Amygdala (tissue), 56 donors: ENCODE measurements at regions not wholly inside any gene's neighbourhood (a gene's known extent, or its start where the extent isn't known, plus 50 kb on each side); places are given as distances from the start of the nearest gene placed in this dataset.

Source experiments
- DNase-seq, 56 donors: peaks; one replicate each; lab custom pipeline; 2025; lab: John Stamatoyannopoulos, UW

GRCh38 chr16:8519179-8519578, 71.1 kb downstream of the TMEM114 start:
- DNase-seq, result no peak

DNA sequence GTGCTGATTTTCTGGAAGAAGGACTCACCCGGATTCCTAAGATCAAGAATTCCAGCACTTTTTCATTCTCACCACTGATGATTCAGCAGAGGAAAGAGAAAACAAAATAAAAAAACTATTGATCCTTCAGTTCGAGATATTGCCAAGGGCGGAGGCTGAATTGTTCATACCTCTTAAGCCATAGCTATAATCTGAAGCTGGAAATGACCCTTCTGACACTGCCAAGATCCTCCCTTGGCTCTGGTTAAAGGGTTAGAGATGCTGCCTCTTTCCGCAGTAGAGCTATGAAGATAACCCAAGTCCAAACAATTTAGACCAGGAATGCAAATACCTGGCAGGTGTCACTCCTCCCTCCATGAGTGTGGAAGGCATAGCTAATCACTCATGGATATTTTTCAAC, 73.0 kb downstream of the TMEM114 start:
- DNase-seq, result no peak

GRCh38 chr16:8516471-8516870, 73.8 kb downstream of the TMEM114 start:
- DNase-seq, result no peak

GRCh38 chr16:8512941-8513624, 77.2 kb downstream of the TMEM114 start:
- DNase-seq, result no peak

DNA sequence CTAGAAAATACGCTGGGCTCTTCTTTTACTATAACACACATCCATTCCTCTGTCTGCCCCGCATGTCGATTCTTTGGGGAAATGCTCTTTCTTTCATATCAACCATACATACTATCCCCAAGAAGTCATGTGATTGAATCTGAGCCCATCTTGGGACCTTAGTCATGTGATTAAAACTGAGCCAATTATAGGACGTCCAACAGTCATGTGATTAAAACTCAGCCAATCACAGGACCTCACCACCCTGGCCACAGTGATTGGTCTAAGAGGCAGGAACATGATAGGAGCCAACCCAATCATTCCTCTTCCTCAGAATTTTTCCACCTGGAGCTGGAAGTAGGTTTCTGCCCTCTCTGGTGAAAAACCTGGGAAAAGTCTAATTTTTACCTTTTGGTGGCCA, 78.8 kb downstream of the TMEM114 start:
- no peak for DNase-seq

GRCh38 chr16:8510160-8510559, 80.2 kb downstream of the TMEM114 start:
- no peak for DNase-seq

- DNase-seq, result no peak
Measured at GRCh38 chr16:8505327-8505991, 84.9 kb downstream of the TMEM114 start.

DNA sequence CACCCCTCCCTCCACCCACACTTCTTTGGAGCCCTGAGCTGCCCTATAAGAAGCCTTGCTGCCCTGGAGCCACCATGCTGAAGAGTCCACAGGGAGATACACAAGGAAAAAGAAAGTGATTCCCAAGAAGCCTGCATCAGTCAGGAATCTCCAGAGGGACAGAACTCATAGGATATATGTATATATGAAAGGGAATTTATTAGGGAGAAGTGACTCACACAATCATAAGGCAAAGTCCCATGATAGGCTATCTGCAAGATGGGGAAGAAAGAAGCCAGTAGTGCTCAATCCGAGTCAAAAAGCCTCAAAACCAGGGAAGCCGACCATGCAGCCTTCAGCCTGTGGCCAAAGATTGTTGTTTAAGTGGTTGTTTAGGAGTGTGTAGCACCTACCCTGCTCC, 87.9 kb downstream of the TMEM114 start:
- no peak for DNase-seq

- no peak for DNase-seq
Measured at GRCh38 chr16:8500351-8500750, 90.0 kb downstream of the TMEM114 start.

DNA sequence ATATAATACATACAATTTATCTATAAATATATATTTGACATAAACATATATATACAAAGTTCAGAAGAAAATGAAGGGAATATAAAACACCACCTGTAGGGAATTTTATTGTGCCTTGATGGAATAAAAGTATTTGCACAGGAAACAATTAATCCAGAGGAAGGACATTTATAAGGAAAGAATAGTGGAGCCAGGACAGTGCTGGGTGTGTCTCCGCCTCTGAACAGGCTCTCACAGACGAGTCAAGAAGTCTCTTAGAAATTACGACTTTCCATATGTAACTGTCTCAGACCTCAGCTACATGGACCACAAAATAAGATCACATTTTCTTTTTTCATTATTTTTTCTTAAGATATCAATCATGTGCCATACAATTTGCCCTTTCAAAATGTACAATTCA, 93.9 kb downstream of the TMEM114 start:
- no peak for DNase-seq

- peak in 8 of 56 donors; percentile 0 to 25 (median 2) for DNase-seq
Measured at GRCh38 chr16:8493972-8494371, 96.3 kb downstream of the TMEM114 start.

- DNase-seq, result no peak
Measured at GRCh38 chr16:8492690-8493089, 97.6 kb downstream of the TMEM114 start.

DNA sequence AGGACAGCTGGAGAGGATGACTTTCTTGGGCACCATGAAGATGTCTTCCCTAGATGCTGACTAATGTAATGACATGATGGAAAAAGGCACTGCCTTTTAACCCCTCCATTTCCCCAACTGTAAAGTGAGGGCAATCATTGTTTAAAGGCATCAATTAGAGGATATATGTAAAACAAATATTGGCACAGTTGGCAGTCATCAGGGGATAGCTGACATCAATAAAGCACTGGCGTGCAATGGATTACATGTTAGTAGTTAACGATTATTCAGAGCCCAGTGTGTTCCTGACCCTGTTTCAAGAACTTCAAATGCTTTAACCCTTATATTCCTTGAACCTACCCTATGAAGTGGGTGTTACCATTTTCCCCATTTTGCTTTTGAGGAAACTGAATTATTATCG, 100.7 kb downstream of the TMEM114 start:
- DNase-seq, result no peak

GRCh38 chr16:8486985-8487384, 103.3 kb downstream of the TMEM114 start:
- DNase-seq, result no peak

GRCh38 chr16:8483396-8483795, 106.9 kb downstream of the TMEM114 start:
- DNase-seq, result no peak

- no peak for DNase-seq
Measured at GRCh38 chr16:8481810-8482209, 108.5 kb downstream of the TMEM114 start.

GRCh38 chr16:8476824-8477223, 113.5 kb downstream of the TMEM114 start:
- no peak for DNase-seq

- peak in 1 of 56 donors; percentile 0 for DNase-seq
Measured at GRCh38 chr16:8474587-8474986, 115.7 kb downstream of the TMEM114 start.

- DNase-seq, result no peak
Measured at GRCh38 chr16:8469102-8469778, 121.1 kb downstream of the TMEM114 start.

DNA sequence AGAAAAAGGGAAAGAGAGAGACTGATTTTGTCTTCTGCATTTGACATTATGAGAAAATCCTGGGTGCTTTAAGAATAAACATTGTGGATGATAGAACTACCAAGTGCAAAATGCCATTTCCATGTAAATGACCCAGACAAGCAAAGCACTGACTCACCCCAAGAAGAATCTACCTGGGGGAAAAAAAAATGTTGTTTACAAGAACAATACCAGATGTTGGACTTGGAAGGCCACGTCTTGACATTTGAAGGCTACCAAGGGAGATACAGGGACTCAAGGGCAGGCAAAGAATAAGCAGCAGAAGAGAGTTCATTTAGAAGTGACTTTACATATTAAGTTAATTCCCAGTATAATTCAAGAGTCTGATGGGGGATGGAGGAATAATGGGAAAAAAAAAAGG, 125.3 kb downstream of the TMEM114 start:
- no peak for DNase-seq

DNA sequence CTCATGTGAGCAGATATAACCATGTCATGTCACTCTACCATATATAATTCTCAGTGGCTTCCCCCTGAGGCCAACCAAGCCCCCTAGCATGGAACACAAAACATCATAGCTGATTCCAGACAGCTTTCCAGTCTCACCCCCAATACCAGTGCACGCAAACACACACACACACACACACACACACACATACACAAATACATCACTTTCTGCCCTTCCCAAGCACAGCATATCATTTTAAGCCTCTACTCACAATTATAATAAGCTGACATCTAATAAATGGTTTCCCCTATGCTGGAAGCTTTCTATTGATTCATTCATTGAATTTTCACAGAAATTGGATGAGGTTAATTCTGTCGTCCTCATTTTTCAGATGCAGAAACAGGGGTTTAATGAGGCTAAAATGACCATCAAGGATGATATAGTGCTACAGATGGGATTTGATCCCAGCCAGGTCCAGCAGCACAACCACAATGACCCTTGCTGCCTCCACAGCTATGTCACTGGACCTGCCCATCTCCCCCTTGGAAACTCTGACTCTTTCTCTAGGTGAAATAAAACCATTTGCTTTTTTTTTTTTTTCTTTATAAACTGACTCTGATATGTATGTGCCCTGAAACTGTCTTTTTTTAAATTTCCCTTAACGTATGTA, 131.1 kb downstream of the TMEM114 start:
- DNase-seq, result no peak
